ENCODE measurements at regions not wholly inside any gene's neighbourhood (a gene's known extent, or its start where the extent isn't known, plus 50 kb on each side); places are given as distances from the start of the nearest gene placed in this dataset.

GRCh38 chr11:115566180-115566764, 62.1 kb upstream of the CADM1 start:
- Histone ChIP-seq H3K4me1 (no peaks in the 10 kb centered on the region), H3K36me3 (replicated peaks in 1 of 2; ENCODE audit: insufficient read depth in 1 of 2, low read depth in 2 of 2) (no peaks in the 10 kb centered on the region), H3K27ac (no peak overlapping the region), H3K27me3 (no peaks in the 10 kb centered on the region), H3K9me3 (no peaks in the 10 kb centered on the region), H3K4me3 (no peak overlapping the region)
- ATAC-seq (no peak), DNase-seq (no peak)
- intact Hi-C loops (cut with DNase I), result no loop called here
- 28 to 36% methylated on average over 9 of the region's 9 CpGs for WGBS, 2 donors
- TF ChIP-seq, protein P1, sequence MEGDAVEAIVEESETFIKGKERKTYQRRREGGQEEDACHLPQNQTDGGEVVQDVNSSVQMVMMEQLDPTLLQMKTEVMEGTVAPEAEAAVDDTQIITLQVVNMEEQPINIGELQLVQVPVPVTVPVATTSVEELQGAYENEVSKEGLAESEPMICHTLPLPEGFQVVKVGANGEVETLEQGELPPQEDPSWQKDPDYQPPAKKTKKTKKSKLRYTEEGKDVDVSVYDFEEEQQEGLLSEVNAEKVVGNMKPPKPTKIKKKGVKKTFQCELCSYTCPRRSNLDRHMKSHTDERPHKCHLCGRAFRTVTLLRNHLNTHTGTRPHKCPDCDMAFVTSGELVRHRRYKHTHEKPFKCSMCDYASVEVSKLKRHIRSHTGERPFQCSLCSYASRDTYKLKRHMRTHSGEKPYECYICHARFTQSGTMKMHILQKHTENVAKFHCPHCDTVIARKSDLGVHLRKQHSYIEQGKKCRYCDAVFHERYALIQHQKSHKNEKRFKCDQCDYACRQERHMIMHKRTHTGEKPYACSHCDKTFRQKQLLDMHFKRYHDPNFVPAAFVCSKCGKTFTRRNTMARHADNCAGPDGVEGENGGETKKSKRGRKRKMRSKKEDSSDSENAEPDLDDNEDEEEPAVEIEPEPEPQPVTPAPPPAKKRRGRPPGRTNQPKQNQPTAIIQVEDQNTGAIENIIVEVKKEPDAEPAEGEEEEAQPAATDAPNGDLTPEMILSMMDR (IDR thresholded peaks at IDR 0.05), result no peak
- TF ChIP-seq POLR2A (IDR thresholded peaks at IDR 0.05), result no peak

DNA sequence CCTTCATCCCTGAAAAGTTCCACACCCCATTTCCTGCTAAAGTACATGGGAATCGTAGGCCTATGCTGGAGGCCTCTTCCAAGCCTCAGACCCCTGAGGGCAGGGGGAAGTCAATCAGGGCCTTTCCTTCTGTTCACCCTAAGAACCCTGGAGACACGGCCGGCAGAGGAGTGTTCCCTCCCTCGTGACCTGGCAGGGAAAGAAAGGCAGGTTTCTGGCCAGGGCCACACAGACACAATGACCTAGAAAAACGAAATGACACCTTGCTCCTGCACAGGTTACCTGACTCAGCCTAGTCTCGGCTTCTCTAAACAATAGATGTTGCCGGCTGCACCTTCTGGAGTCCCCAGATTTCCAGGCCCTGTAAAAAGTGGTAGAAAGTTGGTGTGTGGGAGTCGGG, 60.6 kb upstream of the CADM1 start:
- no peak for DNase-seq
- no peak overlapping the region for H3K27ac ChIP-seq
- intact Hi-C loops (cut with DNase I), result no loop called here

DNA sequence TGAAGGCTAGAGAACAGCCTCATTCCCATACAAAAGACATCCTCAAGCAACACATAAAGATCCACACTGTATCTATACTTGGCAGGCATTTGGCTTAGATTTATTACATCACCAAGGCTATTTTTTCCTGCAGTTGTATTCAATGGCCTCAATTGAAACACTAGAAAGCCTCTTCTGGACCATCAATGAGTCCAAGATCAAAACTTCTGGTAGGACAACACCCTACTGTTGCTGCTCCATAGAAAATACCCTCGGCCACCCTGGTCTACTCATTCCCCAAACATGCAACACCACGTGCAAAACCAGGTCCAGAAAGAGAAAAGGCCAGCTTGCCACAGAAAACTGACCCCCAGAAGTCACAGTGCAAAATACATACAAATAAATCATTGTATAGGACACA, 56.9 kb upstream of the CADM1 start:
- ATAC-seq (no peak), DNase-seq (no peak)
- no peaks in the 10 kb centered on the region for H3K4me1 ChIP-seq
- H3K4me3 ChIP-seq, result no peak overlapping the region
- no peaks in the 10 kb centered on the region for H3K36me3 ChIP-seq (replicated peaks in 1 of 2; ENCODE audit: insufficient read depth in 1 of 2, low read depth in 2 of 2)
- no peak overlapping the region for H3K27ac ChIP-seq
- no peaks in the 10 kb centered on the region for H3K27me3 ChIP-seq
- intact Hi-C loops (cut with DNase I), result no loop called here
- 40 to 63% methylated on average over 2 of the region's 2 CpGs for WGBS, 2 donors
- H3K9me3 ChIP-seq, result no peaks in the 10 kb centered on the region
- TF ChIP-seq, protein P1 (IDR thresholded peaks at IDR 0.05), result no peak
- TF ChIP-seq POLR2A (IDR thresholded peaks at IDR 0.05), result no peak

More for the DNA sequence above, 60.6 kb upstream of the CADM1 start:
- no peaks in the 10 kb centered on the region for H3K27me3 ChIP-seq
- no peak for TF ChIP-seq POLR2A (IDR thresholded peaks at IDR 0.05)
- TF ChIP-seq, protein P1 (IDR thresholded peaks at IDR 0.05), result no peak
- no peak for ATAC-seq
- WGBS, 2 donors, result 56 to 60% methylated on average over 8 of the region's 8 CpGs
- no peaks in the 10 kb centered on the region for H3K36me3 ChIP-seq (replicated peaks in 1 of 2; ENCODE audit: insufficient read depth in 1 of 2, low read depth in 2 of 2)
- no peak overlapping the region for H3K4me3 ChIP-seq
- no peaks in the 10 kb centered on the region for H3K9me3 ChIP-seq
- no peaks in the 10 kb centered on the region for H3K4me1 ChIP-seq

DNA sequence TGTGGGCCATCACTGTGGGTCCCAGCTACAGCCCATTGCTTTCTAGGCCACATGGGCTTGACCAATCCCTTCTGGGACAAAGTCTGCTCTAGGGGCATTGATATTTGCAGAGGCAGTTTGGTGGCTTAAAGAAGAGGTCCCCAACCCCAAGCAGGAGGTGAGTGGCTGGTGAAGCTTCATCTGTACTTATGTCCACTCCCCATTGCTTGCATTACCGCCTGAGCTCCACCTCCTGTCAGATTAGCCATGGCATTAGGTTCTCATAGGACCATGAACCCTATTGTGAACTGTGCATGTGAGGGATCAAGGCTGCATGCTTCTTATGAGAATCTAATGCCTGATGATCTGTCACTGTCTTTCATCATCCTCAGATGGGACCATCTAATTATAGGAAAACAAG, 54.4 kb upstream of the CADM1 start:
- DNase-seq (no peak), ATAC-seq (no peak)
- no peak for TF ChIP-seq POLR2A (IDR thresholded peaks at IDR 0.05)
- TF ChIP-seq, protein P1 (IDR thresholded peaks at IDR 0.05), result no peak
- WGBS, 2 donors, result 86 to 89% methylated on average over 1 of the region's 1 CpG
- Histone ChIP-seq H3K9me3 (no peaks in the 10 kb centered on the region), H3K36me3 (replicated peaks in 1 of 2; ENCODE audit: insufficient read depth in 1 of 2, low read depth in 2 of 2) (no peaks in the 10 kb centered on the region), H3K4me1 (no peaks in the 10 kb centered on the region), H3K4me3 (no peak overlapping the region), H3K27me3 (no peaks in the 10 kb centered on the region), H3K27ac (no peak overlapping the region)
- intact Hi-C loops (cut with DNase I), result no loop called here

- DNase-seq, result no peak
Measured at GRCh38 chr11:115557681-115558080, 53.5 kb upstream of the CADM1 start.

More at GRCh38 chr11:115557681-115558080, 53.5 kb upstream of the CADM1 start:
- Histone ChIP-seq H3K4me3 (no peak overlapping the region), H3K27ac (no peak overlapping the region), H3K36me3 (replicated peaks in 1 of 2; ENCODE audit: insufficient read depth in 1 of 2, low read depth in 2 of 2) (no peaks in the 10 kb centered on the region), H3K9me3 (no peaks in the 10 kb centered on the region), H3K4me1 (no peaks in the 10 kb centered on the region), H3K27me3 (no peaks in the 10 kb centered on the region)
- TF ChIP-seq, protein P1 (IDR thresholded peaks at IDR 0.05), result no peak
- no peak for TF ChIP-seq POLR2A (IDR thresholded peaks at IDR 0.05)
- WGBS, 2 donors, result 69 to 83% methylated on average over 7 of the region's 7 CpGs
- intact Hi-C loops (cut with DNase I), result no loop called here
- no peak for ATAC-seq
